ENCODE measurements at regions not wholly inside any gene's neighbourhood (a gene's known extent, or its start where the extent isn't known, plus 50 kb on each side); places are given as distances from the start of the nearest gene placed in this dataset.

GRCh38 chr2:41605914-41606313, 441.9 kb upstream of the PKDCC start:
- TF ChIP-seq CTCF (IDR thresholded peaks at IDR 0.05) (no peak), POLR2A (IDR thresholded peaks at IDR 0.05) (no peak)
